ENCODE measurements at regions not wholly inside any gene's neighbourhood (a gene's known extent, or its start where the extent isn't known, plus 50 kb on each side); places are given as distances from the start of the nearest gene placed in this dataset.
"Not testable (repeated sequence)": the region's sequence is repeated elsewhere in the genome, so short reads cannot be mapped to it uniquely, and the experiment has no call there.

DNA sequence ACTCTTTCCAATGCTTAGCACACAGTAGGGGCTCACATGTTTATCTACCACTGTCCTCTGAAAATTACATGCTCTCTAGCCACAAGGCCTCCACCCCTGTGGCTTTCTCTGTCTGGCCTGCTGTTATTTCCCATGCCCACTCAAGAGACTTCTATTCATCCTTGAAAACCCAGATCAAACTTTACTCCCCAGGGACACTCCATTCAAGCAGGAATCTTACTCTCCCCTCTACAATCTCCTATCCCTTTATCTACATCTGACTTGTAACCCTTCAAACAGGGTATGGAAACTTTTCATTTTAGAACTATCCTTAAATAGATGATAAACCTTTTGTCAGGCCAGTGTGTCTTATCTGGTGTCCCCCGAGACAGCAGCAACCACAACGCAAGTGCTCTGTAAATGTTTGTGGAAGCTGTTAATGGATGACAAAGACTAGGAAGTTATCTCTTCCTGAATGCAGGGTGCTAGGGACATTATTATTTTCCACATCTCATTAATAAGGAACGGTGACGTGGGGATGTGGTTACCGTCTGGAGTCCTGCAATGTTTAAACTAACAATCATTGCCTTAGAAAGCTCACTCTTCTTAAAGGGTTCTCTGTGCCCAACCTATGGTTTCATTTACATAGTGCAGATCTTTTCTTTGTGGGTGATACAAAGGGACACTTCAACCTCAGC, 322.3 kb downstream of the ARRDC4 start:
- no peak for DNase-seq (ENCODE audit: low read depth)
- in situ Hi-C loops (cut with HindIII; ENCODE audit: low pct_unique_long_range_greater_than_20kb, low sequenced_read_pairs), result no loop called here

DNA sequence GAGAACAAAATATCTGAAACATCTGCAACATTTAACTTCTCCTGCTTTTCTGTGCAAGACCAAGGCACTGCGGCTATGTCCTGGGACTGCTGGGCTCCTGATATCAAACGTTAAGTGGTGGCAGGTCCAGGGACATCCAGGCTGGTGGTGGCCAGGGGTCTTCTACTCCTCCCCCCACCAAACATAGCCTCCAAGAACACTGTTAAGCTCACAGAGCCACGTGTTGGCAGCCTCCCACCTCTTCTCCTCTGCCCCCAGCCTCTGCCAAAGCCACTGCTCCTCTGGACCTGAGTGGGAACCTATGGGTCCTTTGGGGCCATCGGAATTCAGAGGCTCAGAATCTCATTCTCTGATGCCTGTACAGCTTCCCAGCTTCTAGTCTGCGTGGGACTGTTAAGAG, 325.7 kb downstream of the ARRDC4 start:
- DNase-seq (ENCODE audit: low read depth), result no peak
- in situ Hi-C loops (cut with HindIII; ENCODE audit: low pct_unique_long_range_greater_than_20kb, low sequenced_read_pairs), result no loop called here

DNA sequence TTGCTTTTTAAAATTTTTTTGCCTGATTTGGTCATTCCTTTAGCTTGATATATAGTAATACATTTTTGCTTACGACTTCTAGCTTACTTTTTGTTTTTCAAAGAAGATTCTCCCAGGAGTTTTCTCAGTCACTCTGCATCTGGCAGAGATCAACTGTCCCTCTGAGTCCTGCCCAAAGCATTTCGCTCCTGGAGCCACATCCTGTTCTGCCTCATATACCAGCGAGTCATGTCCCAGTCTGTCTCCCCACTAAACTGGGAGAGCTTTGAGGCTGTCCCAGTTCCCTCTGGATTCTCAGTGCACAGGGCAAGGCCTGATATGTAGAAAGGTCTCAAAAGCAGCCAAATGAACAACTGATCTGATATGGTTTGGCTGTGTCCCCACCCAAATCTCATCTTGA, 326.3 kb downstream of the ARRDC4 start:
- no peak for DNase-seq (ENCODE audit: low read depth)
- in situ Hi-C loops (cut with HindIII; ENCODE audit: low pct_unique_long_range_greater_than_20kb, low sequenced_read_pairs), result no loop called here

DNA sequence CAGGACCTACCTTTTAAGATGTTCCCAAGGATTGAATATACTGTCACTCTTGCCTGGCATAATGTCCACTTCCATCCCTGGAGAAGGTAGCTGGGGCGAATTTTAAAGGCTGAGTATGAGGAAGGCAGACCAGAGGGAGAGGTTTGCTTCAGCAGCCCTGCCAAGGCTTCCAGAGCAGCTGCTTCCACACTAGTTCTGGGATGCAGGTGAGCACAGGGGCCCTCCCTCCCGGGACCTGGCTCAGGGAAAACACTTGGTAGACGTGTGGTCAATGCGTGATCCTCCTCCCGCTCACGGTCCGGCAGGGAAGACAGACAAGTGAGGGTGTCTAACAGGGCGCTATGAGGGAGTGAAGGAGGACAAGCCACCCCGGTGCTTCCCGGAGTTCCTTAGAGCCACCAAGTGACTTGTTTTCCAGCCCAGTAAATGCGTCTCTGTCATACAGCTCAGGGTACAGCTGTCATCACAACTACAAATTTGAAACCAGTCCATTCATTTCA, 327.6 kb downstream of the ARRDC4 start:
- no peak for DNase-seq (ENCODE audit: low read depth)
- in situ Hi-C loops (cut with HindIII; ENCODE audit: low pct_unique_long_range_greater_than_20kb, low sequenced_read_pairs), result no loop called here

DNA sequence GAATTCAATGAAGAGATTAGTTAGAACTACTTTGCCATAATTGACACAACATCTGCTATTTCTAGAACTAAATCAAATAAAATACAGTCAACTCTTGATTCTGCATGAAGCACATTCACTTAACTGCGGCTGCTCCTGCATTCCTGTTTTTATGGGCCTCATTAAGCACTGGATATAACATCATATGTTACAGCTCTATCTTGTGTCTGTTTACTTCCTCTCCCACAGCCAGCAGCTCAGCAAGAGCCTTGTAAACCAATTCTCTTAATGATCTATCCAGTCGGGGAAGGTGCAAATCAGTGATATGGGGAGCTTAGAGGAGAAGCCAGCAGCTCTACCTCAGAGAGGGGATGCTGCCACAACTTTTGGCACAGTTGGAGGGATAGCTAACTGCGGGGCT, 329.2 kb downstream of the ARRDC4 start:
- in situ Hi-C loops (cut with HindIII; ENCODE audit: low pct_unique_long_range_greater_than_20kb, low sequenced_read_pairs), result no loop called here
- no peak for DNase-seq (ENCODE audit: low read depth)

DNA sequence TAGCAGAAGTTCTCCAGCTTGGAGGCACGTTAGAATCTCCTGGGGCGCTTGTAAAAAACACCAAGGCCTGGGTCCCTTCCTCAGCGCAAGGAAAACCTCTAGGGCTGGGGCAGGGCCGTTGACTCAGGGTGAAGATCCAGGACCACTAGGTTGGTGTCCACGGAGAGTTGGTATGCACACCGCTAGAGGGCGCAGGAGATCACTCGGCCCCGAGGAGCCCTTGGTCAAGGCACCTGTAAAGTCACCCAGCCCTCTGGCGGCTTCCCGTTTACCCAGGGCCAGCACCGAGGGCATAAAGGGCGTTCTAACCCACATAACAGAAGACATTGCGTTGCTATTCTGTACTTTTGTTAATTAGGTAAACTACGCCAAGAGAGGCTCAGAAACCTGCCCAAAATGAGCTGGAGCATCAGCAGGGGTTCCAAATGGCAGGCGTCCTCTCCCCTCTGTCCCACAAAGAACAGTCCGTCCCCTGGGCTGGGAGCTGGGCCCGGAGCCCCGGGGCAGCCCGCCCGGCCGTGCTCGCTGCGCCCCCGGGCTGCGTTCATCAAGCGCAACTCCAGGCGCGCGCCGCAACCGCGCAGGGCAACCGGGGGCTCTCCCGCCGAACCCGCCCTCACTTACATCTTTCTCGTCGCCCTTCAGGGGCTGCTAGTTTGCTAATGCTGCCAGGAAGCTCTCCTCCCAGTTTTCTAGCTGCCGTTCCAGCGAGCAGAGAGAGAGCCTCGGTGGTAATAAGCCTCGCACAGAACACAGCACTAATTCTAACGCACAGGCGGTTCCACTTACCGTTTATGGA, 332.1 kb downstream of the ARRDC4 start:
- in situ Hi-C loops (cut with HindIII; ENCODE audit: low pct_unique_long_range_greater_than_20kb, low sequenced_read_pairs), result no loop called here

DNA sequence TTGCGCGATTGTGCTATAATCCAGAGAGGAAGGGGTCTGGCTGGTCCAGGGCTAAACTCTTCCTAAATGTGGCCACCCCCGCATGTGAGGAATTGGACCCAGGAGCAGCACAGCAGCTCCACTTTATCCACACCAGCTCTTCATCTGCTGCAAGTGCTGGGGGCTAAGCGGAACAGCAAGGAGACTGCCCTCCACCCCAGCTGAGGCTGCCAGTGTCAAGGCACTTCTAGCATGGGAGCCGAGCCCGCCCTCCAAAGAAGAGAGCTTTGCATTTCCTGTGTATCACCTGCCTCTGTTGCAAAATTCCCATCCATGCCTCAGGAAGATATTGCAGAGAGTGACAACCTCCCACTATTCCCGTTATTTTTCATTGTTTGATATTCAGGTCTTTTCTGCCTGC, 333.6 kb downstream of the ARRDC4 start:
- no peak for DNase-seq (ENCODE audit: low read depth)
- in situ Hi-C loops (cut with HindIII; ENCODE audit: low pct_unique_long_range_greater_than_20kb, low sequenced_read_pairs), result no loop called here

More for the DNA sequence above, 332.1 kb downstream of the ARRDC4 start:
- peak; percentile 14 for DNase-seq (ENCODE audit: low read depth)

DNA sequence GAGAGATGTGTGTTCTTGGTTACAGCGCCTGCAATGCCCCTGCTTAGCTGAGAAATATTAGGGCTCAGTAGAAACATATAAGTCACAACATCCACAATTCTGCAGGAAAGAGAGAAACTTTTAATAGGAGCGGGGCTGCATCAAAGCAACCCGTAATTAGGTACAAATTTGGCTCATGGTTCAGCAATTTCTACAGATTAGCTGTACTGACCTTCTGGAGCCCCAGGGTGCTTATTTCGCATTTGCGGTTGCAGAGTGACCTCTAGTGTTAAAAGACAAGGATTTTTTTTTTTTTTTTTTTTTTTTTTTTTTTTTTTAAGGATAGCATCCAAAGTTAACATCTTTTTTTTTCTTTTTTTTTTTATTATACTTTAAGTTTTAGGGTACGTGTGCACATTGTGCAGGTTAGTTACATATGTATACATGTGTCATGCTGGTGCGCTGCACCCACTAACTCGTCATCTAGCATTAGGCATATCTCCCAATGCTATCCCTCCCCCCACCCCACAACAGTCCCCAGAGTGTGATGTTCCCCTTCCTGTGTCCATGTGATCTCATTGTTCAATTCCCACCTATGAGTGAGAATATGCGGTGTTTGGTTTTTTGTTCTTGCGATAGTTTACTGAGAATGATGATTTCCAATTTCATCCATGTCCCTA, 334.7 kb downstream of the ARRDC4 start:
- in situ Hi-C loops (cut with HindIII; ENCODE audit: low pct_unique_long_range_greater_than_20kb, low sequenced_read_pairs), result not testable (repeated sequence)

DNA sequence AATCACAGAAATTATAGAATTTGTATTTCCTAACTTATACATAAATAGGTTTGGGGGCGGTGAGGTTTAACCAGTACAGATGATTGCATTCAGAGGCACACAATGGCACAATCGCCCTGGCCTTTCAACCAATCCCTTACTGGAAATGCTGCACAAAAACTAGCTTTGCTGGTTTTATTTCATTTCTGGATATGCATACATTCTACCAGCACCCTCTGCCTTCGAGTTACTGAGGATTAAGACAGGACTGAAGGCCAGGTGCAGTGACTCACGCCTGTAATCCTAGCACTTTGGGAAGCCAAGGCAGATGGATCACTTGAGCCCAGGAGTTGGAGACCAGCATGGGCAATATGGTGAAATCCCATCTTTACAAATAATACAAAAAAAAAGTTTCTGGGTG, 336.1 kb downstream of the ARRDC4 start:
- DNase-seq (ENCODE audit: low read depth), result no peak
- in situ Hi-C loops (cut with HindIII; ENCODE audit: low pct_unique_long_range_greater_than_20kb, low sequenced_read_pairs), result no loop called here

More for the DNA sequence above, 334.7 kb downstream of the ARRDC4 start:
- peak; percentile 36 for DNase-seq (ENCODE audit: low read depth)

DNA sequence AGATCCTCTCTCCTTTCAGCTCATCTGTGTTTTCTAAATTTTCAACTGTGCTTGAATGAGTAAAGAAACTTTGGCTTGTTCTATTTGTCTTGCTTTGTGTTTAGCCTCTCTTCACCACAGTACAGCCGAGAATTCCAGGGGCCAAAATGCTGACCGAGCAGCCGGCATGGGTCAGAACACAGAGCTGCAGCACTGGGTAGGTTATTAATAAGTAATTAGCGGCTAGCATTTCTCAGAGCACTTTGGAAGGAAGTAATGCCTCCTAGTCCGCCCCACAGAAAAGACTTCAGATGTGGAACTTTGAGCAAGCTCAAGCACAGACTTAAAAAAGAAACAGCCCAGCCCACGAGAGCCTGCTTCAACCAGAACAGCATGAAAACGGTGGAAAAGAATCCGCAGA, 343.9 kb downstream of the ARRDC4 start:
- DNase-seq (ENCODE audit: low read depth), result no peak
- in situ Hi-C loops (cut with HindIII; ENCODE audit: low pct_unique_long_range_greater_than_20kb, low sequenced_read_pairs), result no loop called here

DNA sequence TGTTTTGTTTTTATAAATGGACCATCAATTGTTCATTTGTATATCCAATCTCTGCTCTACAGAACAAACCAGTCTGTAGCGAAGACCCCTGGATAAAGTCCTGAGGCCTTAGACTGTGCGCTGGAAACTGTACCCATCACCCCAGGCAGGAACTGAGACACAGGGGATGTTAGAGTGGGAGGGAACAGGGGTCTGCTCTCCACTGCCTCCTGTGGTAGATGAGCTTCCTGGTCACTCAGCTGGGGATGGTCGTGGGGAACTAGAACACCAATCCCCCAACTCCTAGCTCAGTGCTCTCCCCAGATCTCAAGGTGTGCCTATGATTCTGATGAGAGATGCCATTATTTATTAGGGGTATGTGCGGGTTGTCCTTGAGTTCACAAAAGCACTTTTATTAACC, 340.2 kb upstream of the IGF1R start:
- DNase-seq (ENCODE audit: low read depth), result no peak
- in situ Hi-C loops (cut with HindIII; ENCODE audit: low pct_unique_long_range_greater_than_20kb, low sequenced_read_pairs), result no loop called here

DNA sequence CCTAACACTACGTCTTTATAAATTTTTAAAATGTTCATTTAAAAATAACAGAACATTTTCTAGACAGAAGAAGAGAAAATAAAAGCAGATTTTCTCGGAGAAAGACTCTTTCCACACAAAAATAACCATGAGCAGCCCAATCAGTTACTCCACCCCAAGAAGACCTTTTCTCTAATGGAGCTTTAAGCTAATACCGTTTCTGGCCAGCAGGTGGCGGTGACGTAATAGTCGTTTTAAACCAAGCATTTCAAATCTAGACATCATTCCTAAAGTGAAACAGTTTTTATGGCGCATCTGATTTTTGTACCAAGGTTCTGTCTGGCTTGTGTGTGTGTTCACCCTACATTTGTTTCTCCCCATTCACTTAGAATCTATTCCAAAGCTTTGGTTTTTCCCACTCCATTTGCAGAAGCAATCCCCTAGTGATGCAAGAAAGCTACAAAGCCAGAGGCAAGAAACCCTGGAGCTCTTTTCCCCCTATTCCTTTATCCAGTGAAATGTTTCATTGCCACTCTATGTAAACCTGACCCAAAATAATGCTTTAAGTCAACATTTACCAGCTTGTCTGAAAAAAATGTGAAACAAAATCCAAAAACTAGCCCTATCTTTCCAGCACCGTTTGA, 336.7 kb upstream of the IGF1R start:
- in situ Hi-C loops (cut with HindIII; ENCODE audit: low pct_unique_long_range_greater_than_20kb, low sequenced_read_pairs), result no loop called here
- DNase-seq (ENCODE audit: low read depth), result peak; percentile 72

DNA sequence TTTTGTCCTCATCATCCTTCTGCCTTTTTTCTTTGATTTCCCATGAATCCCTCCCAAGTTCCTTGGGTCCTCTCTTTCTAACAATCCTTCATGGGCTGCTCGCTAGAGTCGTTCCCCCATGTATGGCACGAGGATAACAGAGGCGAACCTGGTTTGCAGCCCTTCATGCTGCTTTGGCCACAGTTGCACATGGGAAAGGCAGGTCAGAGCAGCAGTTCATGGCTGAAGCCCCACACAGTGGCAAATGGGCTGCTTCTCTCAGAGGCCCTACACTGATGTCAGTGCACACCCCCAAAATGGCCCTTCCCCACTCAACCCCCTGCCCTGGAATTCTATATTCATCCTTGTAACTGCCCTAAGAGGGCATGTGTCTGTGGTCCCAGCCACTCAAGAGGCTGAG, 335.4 kb upstream of the IGF1R start:
- in situ Hi-C loops (cut with HindIII; ENCODE audit: low pct_unique_long_range_greater_than_20kb, low sequenced_read_pairs), result no loop called here
- DNase-seq (ENCODE audit: low read depth), result no peak

DNA sequence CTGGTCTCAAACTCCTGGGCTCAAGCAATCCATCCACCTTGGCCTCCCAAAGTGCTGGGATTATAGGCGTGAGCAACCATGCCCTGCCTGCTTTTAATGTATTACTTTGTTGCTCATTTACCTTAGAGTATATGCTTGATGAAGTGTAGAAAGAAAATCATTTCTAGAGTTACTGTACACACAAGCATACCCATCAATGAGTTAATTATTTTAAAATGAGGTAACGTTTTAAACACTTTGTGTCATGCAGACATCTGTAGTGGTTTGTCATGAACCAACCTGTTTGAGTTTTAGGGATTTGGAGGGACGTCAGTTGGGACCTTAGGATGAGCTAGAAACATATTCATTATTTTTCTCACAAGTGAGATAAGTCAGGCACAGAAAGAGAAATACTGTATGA, 332.4 kb upstream of the IGF1R start:
- in situ Hi-C loops (cut with HindIII; ENCODE audit: low pct_unique_long_range_greater_than_20kb, low sequenced_read_pairs), result no loop called here
- no peak for DNase-seq (ENCODE audit: low read depth)

DNA sequence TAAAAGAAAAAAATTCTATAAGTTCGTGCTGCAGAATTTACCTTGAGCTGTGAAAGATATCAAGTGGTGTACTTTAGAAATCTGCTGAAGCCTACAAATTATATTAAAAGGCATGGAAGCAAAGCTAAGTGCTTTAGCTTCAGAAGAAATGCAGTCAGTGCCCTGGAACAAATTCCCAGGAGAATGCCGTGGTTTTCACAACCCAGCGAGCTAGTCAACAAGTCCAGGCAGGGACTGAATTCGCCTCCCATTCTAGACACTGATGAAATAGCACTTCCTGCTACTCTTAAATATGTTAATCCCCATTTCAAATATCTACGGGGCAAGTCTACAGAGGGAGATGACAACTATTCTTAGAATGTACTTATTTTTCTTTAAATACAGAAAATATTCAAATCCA, 326.4 kb upstream of the IGF1R start:
- in situ Hi-C loops (cut with HindIII; ENCODE audit: low pct_unique_long_range_greater_than_20kb, low sequenced_read_pairs), result no loop called here
- DNase-seq (ENCODE audit: low read depth), result peak; percentile 7

DNA sequence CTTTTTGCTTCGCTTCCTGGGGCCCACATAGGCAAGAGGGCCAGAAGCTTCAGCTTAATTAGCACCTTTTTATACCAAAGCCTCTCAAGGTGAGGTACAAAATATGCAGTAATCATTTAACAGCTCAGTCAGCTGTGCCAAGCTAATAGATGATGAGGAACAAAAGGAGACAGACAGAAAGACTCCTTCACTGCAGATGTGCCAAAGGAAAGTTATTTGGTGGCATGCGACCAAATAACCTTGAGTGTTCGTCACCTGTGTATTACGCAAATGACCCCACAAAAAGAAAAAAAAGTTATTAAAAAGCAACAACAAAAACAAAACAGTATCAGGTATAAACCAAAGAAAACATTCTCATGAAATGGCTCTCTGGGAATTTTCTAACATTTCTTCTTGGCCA, 325.8 kb upstream of the IGF1R start:
- in situ Hi-C loops (cut with HindIII; ENCODE audit: low pct_unique_long_range_greater_than_20kb, low sequenced_read_pairs), result no loop called here
- DNase-seq (ENCODE audit: low read depth), result no peak

DNA sequence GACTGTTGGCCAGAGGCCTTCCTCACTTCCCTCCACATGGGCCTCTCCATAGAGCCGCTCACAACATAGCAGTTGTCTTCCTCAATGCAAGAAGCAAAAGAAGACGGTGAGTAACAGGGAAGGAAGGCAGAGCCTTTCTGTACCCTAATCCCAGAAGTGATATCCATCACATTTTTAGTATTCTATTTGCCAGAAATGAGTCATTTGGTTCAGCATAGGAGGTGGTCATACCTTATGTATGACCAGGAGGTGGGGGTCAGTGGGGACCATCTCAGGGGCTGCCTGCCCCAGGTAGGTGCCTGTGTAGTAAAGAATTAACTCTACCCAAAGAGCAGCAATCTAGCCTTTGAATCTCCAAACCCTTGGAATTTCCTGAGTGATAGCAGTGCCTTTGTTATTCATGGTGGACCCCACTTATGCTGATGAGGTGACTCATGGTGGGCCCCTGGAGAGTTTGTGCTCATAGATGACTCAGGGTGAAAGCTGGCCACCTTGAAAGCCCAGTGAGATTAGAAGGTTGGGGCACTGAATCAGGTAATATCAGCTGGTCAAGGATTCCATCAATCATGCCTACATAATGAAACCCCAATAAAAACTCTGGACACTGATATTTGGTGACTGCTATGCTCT, 323.9 kb upstream of the IGF1R start:
- in situ Hi-C loops (cut with HindIII; ENCODE audit: low pct_unique_long_range_greater_than_20kb, low sequenced_read_pairs), result no loop called here
- DNase-seq (ENCODE audit: low read depth), result no peak

DNA sequence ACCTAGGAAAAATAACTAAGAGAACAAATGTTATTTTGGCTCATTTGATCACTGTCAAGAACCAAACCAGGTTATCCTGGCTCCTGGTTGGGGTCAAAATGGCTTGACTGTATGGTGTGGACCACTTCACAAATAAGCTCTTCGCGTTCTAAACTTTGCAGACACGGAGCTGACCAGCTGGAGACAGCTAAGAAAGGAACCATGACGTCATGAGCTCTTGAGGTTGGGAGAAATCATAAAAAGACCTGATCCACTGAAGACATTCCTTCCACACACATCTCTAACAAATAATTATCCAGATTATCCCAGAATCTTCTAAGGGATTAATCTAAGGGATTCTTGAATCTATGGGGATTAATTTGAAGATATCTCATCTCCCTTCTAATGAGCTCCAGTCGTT, 321.5 kb upstream of the IGF1R start:
- no peak for DNase-seq (ENCODE audit: low read depth)
- in situ Hi-C loops (cut with HindIII; ENCODE audit: low pct_unique_long_range_greater_than_20kb, low sequenced_read_pairs), result no loop called here
